GM18909 (cell line): ENCODE measurements at regions not wholly inside any gene's neighbourhood (a gene's known extent, or its start where the extent isn't known, plus 50 kb on each side); places are given as distances from the start of the nearest gene placed in this dataset.

Experiments used
- ATAC-seq: cut with Tn5 transposase; IDR thresholded peaks from one replicate; pipeline ENCODE4 v1.9.1; 2021; ENCODE audit warnings: mild to moderate bottlenecking; ENCODE audit not compliant: unreplicated experiment, poor library complexity

GRCh38 chr3:76495216-76495615 lies 544.7 kb upstream of the ROBO2 start:
- ATAC-seq = no peak

GRCh38 chr3:76497636-76498035 lies 542.3 kb upstream of the ROBO2 start:
- no peak for ATAC-seq

DNA sequence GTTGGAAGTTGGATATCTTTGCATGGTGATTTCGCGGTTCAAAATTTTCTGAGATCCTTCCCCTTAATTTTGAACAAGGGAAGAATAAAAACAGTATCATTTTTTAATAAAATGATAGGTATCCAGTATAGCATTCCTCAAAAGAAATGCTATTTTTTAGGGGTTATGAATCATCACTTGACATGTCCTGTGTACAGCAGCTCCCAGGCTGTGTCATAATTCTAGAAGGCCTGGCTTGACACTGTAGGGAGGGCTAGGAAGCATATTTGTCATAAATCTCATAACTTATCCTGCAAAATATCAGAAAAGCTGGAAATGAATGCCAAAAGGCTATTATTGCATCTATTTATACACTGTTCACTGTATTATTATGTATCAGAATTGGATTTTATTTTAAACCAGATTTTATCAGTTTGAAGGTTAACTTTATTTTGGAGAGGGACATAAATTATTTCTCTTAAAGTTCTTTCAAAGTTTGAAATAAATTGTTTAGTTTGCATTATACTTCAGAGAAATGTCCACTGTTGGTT lies 539.1 kb upstream of the ROBO2 start:
- no peak for ATAC-seq

DNA sequence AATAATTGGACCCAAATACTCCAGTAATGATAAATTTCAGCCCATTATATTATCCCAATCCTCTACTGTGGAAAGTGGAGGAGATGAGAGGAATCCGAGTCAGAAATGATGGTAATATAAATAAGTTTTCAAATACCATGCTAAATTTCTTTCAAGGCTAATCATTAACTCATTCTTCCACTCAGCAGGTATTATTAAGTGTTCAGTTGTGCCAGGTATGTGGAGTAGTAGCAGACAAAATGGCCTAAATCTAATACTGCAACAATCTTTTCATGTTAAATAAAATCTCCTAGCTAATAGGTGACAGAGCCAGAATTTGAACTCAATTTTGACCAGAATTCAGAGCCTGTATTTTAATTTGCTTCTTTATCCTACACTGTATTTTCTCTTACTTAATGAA lies 538.6 kb upstream of the ROBO2 start:
- ATAC-seq = no peak

- ATAC-seq = no peak
These were observed 537.8 kb upstream of the ROBO2 start for GRCh38 chr3:76502076-76502475.

GRCh38 chr3:76505202-76505845 lies 534.6 kb upstream of the ROBO2 start:
- ATAC-seq = no peak

GRCh38 chr3:76509179-76509830 lies 530.6 kb upstream of the ROBO2 start:
- no peak for ATAC-seq

DNA sequence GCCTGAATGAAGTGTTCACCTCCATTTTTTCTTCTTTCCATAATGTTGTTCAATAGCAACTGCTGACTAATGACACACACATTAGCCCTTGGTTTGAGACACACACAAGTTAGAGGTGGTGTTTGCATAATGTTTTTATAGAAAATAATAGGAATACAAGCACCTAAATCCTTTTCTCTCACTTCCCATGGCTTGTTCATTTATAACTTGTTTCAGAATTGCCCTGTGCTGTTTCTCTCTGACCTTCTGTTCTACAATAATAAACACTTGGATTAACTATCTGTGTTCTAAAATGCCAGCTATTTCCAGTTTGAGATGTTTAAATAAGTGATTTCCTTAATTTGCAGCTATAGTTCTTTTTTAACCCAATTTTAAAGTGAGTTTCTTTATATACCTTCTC lies 525.1 kb upstream of the ROBO2 start:
- ATAC-seq = no peak

- no peak for ATAC-seq
These were observed 516.6 kb upstream of the ROBO2 start for GRCh38 chr3:76523337-76523736.

DNA sequence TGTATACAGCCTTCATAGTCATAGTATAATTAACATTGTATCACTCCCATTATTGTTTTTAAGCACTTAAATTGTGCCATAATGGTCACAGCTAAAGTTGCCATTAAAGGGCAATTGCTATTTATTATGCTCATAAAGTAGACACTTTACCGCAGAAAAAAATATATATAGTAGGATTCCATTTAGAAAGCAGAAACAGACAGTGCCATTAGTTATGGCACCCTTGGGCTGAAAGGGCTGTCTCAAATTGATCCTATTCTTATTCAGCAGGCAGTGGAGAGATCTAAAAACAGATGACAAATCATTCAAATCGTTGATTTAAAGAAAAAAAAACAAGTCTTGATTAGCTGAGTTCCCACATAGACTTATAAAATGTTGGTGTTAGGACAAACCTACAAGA lies 514.2 kb upstream of the ROBO2 start:
- no peak for ATAC-seq

- no peak for ATAC-seq
These were observed 512.1 kb upstream of the ROBO2 start for GRCh38 chr3:76527773-76528172.

DNA sequence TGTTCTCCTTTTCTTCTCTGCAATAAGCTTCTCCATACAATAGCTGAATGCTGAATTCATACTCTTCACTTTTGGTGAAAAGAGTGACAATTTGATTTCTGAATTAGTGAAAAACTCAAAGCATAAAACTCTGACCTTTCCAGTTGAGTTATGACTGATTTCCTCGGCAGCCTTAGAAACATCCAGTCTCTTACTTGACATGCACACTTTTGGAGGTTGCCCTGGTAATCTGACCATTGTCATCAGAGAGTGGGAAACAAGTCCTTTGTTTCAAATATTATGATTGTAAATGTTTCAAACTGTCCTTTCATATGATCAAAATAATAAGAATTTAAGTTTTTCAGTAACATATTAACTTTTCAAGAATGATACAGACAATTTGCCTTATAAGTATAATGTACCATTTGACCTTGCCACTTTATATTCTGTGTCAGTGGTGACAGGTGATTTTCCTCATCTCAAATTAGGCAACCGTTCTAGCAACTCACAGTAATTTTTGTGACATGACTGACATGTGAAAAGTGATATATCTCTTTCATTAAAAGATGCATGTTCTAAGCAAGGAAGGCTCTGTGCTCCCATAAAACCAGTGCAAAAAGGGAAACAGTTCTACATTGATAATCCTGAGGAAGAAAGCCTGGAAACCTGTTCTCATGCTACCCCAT lies 507.6 kb upstream of the ROBO2 start:
- no peak for ATAC-seq

GRCh38 chr3:76533710-76534109 lies 506.2 kb upstream of the ROBO2 start:
- ATAC-seq = peak; percentile 40

DNA sequence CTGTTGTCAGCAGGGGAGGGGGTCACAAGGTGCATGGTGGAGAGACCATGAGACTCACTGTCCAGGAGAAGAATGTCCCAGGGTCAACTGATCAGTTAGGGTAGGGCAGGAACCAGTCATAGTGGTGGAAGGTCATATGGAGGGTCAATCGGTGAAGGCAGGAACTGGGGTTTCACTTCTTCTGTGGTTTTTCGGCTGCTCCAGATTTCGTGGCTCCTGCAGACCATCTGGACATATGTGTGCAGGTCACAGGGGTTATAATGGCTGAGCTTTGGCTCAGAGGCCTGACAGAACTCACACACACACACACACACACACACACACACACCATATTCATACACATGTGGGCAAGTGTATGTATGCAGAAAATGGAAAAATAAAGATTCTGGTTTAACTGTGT lies 502.0 kb upstream of the ROBO2 start:
- peak; percentile 61 for ATAC-seq

GRCh38 chr3:76547674-76548073 lies 492.2 kb upstream of the ROBO2 start:
- ATAC-seq = no peak

- no peak for ATAC-seq
These were observed 489.2 kb upstream of the ROBO2 start for GRCh38 chr3:76550522-76551201.

DNA sequence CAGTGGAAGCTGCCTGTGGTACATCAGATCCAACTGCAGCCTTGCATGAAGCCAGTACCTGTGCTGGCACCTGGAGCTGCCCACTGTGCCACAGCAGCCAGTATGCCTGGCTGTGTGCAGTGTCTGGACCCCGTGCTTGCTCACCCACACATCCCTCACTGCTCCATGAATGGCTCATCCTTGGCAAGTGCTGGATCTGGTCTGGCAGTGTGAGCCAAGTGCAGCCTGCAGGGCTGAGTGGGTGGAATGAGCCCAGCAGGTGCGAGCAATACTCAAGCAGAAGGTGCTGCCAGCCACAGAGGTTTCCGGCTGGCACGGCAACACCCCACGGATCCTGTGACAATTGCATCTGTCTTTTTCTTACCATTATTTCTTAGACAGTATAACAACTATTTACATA lies 488.2 kb upstream of the ROBO2 start:
- no peak for ATAC-seq

DNA sequence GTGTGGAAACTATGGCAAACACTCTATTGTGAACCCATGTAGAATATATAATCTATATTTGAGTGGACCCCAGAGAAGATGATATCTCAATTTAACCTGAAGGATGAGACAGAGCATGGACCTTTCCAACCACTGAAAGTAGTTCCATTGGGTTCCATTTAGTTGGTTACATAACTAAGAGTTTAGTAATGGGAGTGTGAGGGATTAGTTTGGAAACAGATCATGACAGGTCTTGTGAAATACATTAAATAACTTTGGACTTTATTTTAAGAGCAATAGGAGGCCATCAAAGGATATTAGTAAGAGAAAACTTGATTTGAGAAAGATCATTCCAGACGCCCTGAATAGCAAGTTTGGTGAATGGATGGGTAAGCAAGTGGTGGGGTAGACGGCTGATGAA lies 487.2 kb upstream of the ROBO2 start:
- no peak for ATAC-seq

GRCh38 chr3:76554707-76555106 lies 485.2 kb upstream of the ROBO2 start:
- ATAC-seq = no peak

DNA sequence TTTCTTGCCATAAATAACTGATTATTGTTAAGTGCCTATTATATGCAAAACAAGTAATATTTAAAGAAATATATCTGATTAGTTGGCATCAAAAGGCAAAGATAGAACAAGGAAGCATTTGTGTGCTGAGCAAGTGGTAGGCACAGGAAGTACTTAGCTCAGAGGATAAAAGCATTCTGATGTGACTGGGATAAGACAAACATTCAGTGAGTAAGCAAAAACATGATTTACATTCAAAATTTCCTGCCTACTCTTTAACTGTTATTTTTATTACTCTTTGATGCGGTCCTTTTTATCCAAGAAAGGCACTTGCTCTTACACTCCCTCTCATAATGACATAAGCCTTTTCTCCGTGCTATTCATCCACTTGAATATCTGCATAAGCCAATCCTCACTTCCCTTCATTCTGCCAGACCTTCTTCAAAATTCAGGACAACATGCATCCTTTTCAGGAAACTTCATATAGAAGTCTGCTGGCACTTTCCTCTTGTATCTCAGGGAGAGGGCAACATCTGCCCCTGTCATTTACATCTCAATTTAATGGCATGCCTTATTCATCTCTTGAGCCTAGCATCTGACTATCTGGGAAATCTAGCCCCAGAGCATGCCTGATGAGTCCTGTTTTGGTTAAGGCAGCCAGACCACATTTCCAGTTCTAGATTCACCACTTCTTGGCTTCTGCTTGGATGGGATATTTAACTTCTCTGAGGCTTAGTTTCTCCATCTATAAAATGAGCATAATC lies 478.2 kb upstream of the ROBO2 start:
- ATAC-seq = no peak
